HG02642 (cell line): ENCODE measurements at regions not wholly inside any gene's neighbourhood (a gene's known extent, or its start where the extent isn't known, plus 50 kb on each side); places are given as distances from the start of the nearest gene placed in this dataset.

ENCODE experiments used
- ATAC-seq: cut with Tn5 transposase; IDR thresholded peaks from one replicate; pipeline ENCODE4 v1.9.1; 2021; ENCODE audit warnings: mild to moderate bottlenecking; ENCODE audit not compliant: unreplicated experiment, poor library complexity

DNA sequence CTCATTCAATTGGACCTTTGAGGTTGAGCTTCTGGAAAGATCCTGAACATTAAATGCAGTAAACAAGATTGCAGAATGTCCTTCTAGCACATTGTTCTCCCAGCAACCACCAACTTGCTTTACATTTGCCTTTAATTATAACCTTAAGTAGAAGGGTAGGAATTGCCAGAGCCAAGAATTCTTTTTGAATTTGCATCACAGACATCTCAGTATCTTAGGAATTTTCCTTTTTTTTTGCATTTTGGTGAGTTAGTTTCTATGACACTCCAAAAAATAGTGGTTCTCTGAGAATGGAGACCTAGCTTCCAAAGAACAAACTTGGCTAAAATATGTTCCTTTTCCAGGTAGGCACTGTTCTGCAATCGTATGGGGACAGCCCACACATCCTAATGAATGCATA lies 456.0 kb downstream of the GATA3 start:
- ATAC-seq = no peak

DNA sequence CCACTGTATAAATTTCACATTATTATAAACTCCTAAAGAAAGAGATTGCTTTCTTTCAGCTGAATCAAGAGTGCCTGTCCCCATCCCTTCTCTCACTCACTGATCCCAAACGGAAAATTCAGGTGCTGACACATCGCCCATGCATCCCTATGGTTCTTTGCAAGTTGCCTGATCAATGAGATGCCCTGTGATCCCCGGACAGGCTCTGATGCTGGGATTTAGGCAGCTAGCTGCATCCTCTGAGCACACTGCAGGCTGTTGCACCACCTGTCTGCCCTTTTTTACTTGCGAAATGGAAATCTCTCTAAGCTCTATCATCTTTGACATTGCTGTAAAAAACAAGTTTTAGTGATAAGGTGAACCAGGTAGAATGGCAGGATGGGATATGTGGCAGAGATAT lies 456.5 kb downstream of the GATA3 start:
- ATAC-seq = no peak

DNA sequence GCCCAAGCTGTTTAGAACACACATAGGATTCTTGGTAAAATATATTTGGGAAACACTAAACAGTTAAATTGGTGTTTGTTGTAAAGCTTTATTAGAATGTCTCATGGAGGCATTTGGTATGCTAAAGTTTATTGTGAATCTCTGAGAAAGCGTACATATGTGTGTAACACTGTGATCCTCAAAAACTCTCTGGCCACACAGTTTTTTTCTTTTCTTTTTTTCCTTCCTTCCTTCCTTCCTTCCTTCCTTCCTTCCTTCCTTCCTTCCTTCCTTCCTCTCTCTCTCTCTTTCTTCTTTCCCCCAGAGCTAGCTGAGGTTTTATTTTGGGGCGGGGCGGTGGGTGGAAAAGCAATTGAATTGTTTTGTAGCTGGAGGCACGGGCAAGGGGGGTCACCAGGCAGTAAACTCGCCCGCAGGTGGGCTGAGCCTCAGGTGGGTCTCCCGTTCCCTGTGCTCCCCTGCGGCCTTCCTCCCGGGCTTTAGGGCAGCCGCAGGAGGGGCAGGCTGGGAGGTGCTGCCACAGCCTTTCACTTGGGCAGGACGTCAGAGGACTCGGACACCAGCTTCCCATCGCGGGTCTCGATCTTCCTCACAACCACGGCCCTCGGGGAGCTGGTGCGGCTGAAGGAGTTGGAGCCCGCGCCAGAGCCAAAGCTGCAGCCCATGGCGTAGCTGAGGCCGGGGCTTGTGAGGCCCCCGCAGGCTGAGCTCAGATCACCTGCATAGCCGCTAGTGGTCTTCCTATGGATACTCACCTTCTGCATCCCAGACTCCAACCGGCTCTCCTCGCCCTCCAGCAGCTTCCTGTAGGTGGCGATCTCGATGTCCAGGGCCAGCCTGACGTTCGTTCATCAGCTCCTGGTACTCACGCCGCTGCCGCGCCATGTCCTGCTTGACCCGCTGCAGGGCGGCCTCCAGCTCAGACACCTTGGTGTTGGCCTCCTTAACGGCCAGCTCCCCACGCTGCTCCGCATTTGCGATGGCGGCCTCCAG lies 459.0 kb downstream of the GATA3 start:
- no peak for ATAC-seq

DNA sequence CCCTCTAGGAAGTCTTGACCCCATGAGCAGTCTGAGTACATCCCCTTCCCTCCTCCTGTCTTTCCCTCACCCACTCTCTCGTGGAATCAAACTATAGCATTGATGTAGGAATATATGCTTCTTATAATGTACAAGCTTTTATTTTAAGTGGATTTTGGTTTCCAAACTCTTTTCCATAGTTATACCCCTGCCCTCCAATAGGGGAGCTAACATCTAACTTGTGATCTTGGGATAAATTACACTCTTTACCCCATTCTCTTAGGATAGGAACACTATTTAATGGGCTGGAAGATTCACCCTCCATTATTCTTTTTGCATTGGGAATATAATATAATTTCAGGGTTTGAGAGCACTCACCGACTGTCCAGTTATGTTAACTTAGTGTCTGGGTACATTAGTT lies 465.9 kb downstream of the GATA3 start:
- ATAC-seq = no peak

DNA sequence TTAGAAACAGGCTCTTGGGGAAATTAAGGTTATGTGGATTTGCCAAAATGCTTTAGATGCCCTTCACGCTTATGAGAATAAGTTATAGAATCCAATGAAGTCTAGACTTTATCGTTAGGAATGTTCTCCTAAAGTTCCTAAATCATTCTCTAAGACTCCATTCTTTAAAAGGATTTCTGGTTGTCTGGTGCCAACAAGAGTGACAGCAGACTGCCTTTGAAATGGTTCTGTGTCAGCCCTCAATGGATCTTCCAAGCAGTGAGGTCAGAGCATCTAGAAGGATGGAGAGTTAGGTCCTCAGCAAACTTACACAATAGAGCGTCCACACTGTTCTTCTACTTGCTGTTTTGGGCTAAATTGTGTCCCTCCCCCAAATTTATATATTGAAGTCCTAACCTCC lies 473.3 kb downstream of the GATA3 start:
- ATAC-seq = no peak

DNA sequence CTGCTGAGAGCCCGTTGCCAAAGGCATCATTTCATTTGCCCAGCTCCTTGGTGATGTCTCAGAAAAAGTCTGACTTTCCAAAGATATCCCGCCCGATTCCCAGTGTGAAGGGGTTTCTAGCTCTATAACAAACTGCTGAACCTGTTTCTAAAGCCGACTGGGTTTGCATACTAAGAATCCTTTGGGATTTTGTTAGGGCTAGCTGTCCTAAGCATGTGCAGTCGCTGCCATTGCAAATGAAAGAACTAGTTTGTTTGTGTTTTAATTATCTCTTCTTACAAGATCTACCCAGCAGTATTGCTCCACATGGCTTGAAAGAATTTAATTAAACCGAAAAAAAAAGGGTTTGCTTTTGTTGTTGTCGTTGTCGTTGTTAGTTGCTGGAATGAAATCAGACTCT lies 476.6 kb downstream of the GATA3 start:
- no peak for ATAC-seq

DNA sequence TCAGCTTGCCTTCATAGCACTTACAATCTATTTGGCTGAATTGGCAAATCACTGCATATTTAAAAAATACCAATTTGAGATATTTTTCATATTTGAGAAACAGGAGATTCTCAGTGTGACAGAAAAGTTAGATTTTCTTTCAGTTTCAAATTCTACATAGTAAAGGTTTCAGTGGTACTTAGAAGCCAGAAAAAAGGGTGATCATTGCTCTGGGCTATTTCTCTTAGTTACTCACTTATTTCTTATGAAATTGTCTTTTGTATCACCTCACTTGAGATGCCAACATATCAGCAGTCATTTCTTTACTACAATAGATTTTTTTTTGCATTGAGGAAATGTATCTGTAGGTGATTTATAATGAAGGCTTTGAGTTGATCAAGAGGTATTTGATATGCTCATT lies 478.2 kb downstream of the GATA3 start:
- no peak for ATAC-seq

DNA sequence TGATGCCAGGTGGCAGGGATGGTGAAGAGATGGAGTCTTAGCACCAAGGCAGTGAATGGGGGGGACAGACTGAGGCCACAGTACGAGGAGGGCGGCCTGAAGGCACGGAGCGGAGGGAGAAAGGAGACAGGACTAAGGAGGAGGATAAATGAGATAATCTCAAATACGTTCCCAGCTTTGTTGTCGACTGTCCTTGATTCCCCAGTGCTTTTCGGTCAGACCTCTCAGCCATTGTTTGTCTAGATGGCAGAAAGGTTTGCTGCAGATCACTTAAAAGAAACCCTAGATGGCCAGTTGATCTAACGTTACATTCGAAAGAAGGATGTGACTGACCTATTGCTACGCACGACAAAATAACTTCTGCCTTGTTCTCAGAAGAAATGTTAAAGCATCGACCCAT lies 479.0 kb downstream of the GATA3 start:
- no peak for ATAC-seq

DNA sequence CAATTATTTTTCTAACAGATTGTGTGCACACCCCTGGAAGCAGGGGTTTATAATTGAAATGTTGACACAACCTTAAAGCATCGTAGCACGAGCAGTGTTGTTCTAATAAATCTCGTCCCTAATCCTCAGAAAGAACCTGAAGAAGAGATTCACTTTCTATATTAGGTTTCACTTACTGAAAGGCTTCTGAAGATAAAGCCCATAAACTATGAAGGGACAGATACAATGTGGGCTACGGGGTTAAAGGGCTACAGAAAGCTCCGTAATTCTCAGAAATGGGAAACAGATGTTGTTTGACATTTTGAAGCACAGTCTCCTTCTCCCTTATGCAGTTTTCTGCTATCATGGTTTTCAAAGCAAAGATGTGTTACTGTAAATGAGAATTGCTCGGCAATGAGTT lies 479.6 kb downstream of the GATA3 start:
- ATAC-seq = no peak

DNA sequence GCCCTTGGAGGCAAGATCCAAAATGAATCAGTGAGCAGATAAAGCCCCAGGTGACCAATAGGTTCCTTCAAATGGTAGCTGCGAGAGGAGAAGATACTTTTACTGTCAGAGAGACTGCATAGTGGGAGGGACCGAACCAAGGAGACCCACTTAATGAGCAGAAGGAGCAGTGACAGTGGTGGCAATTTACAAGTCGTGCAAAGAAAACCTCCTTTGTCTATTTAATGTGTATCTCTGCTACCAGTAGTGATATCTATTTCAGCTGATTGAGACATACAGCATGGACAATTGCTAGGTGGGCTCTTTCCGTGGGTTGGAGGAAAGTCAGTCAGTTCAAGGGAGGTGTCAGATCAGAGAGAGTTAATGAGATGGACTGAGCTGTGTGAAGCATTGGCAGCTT lies 480.4 kb downstream of the GATA3 start:
- ATAC-seq = no peak

DNA sequence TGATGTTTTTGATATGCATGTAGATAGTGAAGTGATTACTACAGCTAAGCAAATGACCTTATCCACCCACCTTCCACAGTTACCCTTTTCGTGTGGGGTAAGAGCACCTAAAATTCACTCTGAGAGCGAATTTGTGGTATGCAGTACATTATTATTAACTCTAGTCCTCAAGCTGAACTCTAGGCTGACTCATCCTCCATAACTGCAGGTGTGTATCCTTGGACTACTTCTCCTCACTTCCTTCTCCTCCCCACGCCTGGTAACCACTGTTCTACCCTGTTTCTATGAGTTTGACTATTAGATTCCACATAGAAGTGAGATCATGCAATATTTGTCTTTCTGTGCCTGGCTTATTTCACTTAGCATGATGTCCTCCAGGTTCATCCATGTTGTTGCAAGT lies 484.6 kb downstream of the GATA3 start:
- no peak for ATAC-seq

DNA sequence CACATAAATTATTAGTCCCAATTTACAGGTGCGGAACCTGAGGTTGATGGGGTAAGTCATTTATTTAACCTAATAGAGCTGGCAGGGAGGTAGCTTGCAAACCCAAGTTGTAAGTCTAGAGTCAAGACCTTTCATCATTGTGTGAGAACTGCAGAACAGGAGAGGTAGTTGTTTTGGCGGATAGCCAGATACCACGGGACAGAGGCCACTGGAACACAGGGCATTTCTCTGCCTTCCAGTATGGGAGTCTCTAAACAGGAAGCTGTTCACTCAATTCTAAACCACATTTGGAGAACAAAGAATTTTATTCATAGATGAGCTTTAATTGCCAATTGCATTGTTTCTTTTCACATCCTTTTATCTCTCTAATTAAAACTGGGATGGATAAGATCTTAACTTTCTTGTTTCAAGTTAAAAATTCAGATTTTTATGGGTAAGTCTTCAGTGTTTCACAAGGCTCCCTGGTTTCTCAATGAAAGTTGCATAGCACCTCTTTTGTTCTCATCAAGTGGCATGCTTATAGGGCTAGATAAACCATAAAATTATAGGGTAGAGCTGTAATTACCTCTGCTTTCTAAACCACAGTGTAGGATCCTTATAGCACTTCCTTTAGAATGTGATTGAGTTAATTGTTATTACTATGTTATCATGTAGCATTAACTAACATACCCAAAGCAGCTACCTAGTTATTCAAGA lies 489.0 kb downstream of the GATA3 start:
- no peak for ATAC-seq

DNA sequence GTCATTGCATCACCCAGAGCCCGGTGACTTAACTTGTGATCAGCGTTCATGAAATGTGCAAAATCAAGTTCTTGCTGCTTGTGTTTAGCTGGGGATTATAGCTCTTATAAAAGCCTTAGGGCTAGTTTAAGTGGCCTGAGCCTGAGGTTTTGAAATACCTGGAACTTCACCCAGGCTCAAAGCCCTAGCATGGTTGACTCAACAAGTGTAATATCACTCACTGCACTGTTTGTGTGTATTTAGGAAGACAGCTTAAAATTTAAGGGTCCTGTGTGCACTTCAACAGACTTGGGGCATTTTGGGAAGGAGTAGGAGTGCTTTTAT lies 489.5 kb downstream of the GATA3 start:
- ATAC-seq = no peak

DNA sequence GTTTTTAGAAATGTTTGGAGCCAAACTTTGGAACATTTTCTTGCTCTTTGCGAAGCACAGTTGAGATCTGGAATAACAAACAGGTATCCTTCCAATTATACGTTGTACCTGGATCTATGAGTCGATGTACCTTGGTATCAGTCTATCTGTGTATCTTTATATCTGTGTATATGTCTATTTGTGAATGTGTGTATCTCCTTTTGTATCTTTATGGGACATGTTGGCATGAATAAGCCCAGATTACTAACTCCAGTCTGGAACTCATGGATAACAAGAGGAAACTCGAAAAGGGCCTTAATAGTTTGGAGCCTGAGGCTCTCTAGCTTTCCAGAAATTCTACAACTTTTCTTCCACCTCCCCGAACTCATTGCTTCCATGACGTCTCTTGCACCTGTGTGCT lies 490.0 kb downstream of the GATA3 start:
- no peak for ATAC-seq

DNA sequence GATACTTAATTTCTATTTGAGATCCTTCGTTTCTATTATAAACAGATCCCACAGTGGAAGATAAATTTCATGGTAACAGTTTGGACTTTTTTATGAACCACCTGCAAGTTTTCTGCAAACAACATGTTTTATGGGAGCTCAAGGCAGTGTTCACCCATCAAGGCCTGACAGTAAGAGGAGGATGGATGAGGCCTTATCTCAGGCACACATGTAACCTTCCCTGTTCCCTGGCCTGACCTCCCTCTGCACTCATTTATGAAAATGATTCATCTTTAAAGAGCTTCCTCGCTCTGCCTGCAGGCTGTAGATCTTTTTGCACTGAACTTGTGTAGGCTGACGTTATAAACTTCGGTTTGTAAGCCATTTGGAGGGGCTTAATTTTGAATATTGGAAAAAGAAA lies 500.1 kb downstream of the GATA3 start:
- no peak for ATAC-seq

DNA sequence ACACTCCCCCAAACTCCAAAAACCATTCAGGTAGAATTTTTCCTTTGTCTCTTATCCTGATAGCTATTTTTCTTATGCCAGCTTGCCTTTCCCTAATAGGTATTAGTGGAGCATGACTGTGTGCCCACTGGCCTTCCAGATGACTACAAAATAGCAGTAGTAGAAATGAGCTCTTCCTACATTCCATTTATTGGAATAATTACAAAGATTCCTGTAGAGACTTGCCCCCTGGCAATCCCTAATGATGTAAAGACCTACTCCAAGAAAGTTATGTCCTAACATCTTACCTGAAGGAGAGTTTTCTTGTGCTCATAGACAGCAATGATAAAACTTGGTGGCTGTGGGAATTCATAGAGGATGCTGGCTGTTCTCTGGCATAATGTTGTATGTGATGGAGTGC lies 501.8 kb downstream of the GATA3 start:
- ATAC-seq = no peak

DNA sequence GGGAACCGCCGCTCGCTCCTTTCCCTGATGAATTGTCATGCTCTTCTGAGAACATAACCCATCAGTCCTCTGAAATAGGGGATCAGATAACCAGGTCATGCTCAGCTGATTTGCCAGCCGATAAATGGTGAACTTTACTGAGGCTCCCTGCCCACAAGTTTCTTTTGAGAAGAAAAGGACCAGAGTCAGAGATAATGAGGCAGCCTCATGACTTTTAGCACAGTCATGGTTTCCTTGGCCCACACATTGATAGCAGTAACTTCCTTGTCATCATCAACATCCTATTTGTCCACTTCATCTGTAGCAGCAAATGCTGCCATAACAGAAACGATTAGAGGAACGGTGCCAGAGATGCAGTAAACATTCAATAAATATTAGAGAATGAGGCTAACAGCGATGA lies 509.0 kb downstream of the GATA3 start:
- no peak for ATAC-seq

DNA sequence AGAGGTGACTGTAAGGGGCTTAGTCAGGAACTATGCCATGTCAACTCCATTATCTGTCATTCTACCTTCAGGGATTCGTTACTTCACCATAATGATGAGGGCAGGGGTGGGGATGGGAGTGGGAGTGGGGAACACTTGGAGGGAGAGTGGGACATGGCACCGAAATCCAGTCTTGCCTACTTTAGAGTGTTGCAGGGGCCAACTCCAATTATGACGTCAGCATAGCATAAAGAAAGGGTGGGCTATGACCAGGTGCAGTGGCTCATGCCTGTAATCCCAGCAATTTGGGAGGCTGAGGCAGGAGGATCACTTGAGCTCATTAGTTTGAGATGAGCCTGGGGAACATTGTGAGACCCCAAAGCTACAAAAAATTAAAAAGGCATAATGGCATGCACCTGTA lies 512.2 kb downstream of the GATA3 start:
- no peak for ATAC-seq

DNA sequence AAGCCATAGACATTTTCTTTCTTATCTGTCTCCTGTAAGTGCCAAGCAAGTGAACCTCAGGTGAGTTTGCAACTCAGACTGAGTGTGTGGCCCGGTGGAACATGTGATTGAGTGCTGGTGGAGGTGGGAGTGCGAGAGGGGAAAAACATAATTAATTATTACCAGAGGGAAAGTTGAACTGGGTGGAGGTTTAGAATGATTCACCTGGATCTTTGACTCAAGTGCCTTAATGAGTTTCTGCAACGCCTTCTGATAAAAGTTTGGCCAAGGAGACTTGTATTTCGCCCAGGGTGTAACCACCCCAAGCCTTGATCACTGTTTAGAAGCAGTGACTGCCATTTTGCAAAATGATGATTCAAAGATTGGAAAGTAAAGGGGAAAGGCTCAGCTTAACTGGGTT lies 513.9 kb downstream of the GATA3 start:
- no peak for ATAC-seq

DNA sequence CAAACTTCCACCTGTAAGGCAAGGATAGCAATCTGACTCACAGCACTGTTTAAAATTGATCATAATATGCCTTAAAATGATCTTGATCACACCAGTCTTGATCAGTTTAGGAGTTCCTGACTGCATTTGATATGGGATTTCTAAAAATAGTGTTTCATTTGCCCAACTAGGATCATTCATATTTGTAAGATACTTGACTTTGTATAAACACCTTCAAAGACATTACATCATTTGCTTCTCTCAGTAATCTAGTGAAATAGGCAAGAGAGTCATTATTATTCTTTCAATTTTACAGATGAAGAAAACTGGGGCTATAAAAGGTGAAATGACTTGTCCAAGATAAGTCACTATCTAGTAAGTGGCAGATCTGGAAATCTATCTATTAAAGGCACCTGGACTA lies 521.1 kb downstream of the GATA3 start:
- ATAC-seq = no peak

DNA sequence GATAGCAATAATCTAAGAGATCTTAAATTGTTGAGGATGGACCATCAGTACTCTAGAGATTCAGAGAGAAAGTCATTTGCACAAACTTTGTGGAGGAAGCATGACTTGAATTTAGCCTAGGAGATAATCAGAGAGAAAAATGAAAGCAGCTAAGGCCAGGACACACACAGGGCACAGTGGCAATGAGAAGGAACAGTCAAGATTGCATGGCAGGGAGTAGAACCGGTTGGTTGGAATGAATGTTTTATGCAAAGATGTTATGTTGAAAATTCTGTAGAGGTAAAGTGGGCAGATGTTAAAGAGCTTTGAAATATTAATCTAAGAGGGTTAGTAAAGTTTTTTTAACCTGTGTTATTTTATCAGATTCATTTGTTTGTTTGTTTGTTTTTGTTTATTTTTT lies 521.8 kb downstream of the GATA3 start:
- ATAC-seq = no peak

DNA sequence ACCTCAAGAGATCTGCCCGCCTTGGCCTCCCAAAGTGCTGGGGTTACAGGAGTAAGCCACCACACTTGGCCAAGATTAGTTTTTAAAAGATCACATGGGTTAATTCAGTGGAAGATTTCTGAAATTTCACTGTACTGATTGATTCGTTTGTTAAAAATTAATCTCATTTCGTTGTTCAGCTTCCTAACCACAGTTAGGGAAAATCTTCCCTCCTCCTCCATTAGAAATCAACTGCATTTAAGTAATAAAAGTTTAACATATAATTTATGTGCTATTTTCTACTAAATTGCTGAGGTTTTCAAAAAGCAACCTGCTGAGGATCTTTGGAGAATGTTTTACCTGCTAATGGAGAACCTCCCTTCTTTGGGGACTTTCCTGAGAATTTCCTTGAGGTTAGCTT lies 522.4 kb downstream of the GATA3 start:
- no peak for ATAC-seq
